Neuronal stem cell (in vitro differentiated cells): ENCODE measurements at regions not wholly inside any gene's neighbourhood (a gene's known extent, or its start where the extent isn't known, plus 50 kb on each side); places are given as distances from the start of the nearest gene placed in this dataset.
A peak's percentile ranks its signal among the peaks of the same experiment; 100 is the strongest.

Experiments
- DNase-seq: peaks from one replicate; pipeline ENCODE4 v3.0.0-alpha.2; 2013; ENCODE audit warnings: low spot score
- H2AFZ ChIP-seq: one replicate; pipeline ENCODE4 v1.6.1; 2013; ENCODE audit warnings: mild to moderate bottlenecking, low read length, inconsistent platforms
- H2AK5ac ChIP-seq: 2 replicates; pipeline ENCODE4 v1.6.1; 2013; ENCODE audit warnings: low read depth, mild to moderate bottlenecking, inconsistent platforms, low read length, moderate library complexity, mixed read lengths
- H2BK120ac ChIP-seq: 2 replicates; pipeline ENCODE4 v1.6.1; 2013; ENCODE audit warnings: low read depth, mild to moderate bottlenecking, inconsistent platforms, low read length, moderate library complexity, mixed read lengths
- H2BK12ac ChIP-seq: one replicate; pipeline ENCODE4 v1.6.1; 2013; ENCODE audit warnings: low read length, inconsistent platforms
- H2BK15ac ChIP-seq: 2 replicates; pipeline ENCODE4 v1.6.1; 2013; ENCODE audit warnings: mild to moderate bottlenecking, low read length, inconsistent platforms, mixed read lengths
- H2BK5ac ChIP-seq: one replicate; pipeline ENCODE4 v1.6.1; 2013; ENCODE audit warnings: inconsistent platforms, mild to moderate bottlenecking, low read length, moderate library complexity
- H3K14ac ChIP-seq: one replicate; pipeline ENCODE4 v1.6.1; 2013; ENCODE audit warnings: low read length, inconsistent platforms
- H3K18ac ChIP-seq: 2 replicates; pipeline ENCODE4 v1.6.1; 2013; ENCODE audit warnings: low read length, inconsistent platforms
- H3K23ac ChIP-seq: 2 replicates; pipeline ENCODE4 v1.6.1; 2013; ENCODE audit warnings: low read depth, mild to moderate bottlenecking, mixed read lengths, low read length, inconsistent platforms; ENCODE audit not compliant: poor library complexity
- H3K27ac ChIP-seq: replicated peaks from 3 replicates; pipeline ENCODE4 v1.5.1; 2013; ENCODE audit warnings: low read length, inconsistent platforms
- H3K27me3 ChIP-seq, 3 experiments: 2 replicates each; pipeline ENCODE4 v1.6.1; 2013; ENCODE audit warnings: low read length in 3 of 3, mild to moderate bottlenecking in 2 of 3, inconsistent platforms in 1 of 3, low read depth in 1 of 3, mixed read lengths in 1 of 3, moderate library complexity in 1 of 3; ENCODE audit not compliant: control insufficient read depth in 3 of 3, insufficient read depth in 3 of 3
- H3K36me3 ChIP-seq, 2 donors: replicated peaks in 1 of 2; 2 replicates each; pipeline ENCODE4 v1.6.1; 2013; ENCODE audit warnings: low read length in 2 of 2; ENCODE audit not compliant: control insufficient read depth in 2 of 2, insufficient read depth in 2 of 2
- H3K4ac ChIP-seq: 2 replicates; pipeline ENCODE4 v1.6.1; 2013; ENCODE audit warnings: inconsistent platforms, mild to moderate bottlenecking, low read length, moderate library complexity
- H3K4me1 ChIP-seq, 2 donors: 1 replicate in 1 of 2; 2 replicates in 1 of 2; pipeline ENCODE4 v1.6.1; 2013; ENCODE audit warnings: low read length in 2 of 2, low read depth in 1 of 2; ENCODE audit not compliant: control insufficient read depth in 2 of 2, insufficient read depth in 1 of 2
- H3K4me2 ChIP-seq: one replicate; pipeline ENCODE4 v1.6.1; 2013; ENCODE audit warnings: mild to moderate bottlenecking, low read length, inconsistent platforms; ENCODE audit not compliant: insufficient read depth, poor library complexity, severe bottlenecking
- H3K4me3 ChIP-seq, 2 donors: 2 replicates each; pipeline ENCODE4 v1.5.1; 2013; ENCODE audit warnings: low read length in 2 of 2, mild to moderate bottlenecking in 2 of 2, inconsistent platforms in 1 of 2, moderate library complexity in 1 of 2
- H3K79me1 ChIP-seq: one replicate; pipeline ENCODE4 v1.6.1; 2013; ENCODE audit warnings: low read depth, mild to moderate bottlenecking, inconsistent platforms, low read length, moderate library complexity
- H3K9ac ChIP-seq: one replicate; pipeline ENCODE4 v1.6.1; 2013; ENCODE audit warnings: mild to moderate bottlenecking, low read depth, low read length, inconsistent platforms; ENCODE audit not compliant: poor library complexity
- H3K9me3 ChIP-seq, 2 donors: replicated peaks in 1 of 2; 2 replicates each; pipeline versions ENCODE3 to v1.6.1; 2013; ENCODE audit warnings: low read length in 2 of 2, mild to moderate bottlenecking in 2 of 2, inconsistent platforms in 1 of 2, low read depth in 1 of 2, mixed read lengths in 1 of 2, moderate library complexity in 1 of 2; ENCODE audit not compliant: control insufficient read depth in 2 of 2, insufficient read depth in 1 of 2
- H4K8ac ChIP-seq: one replicate; pipeline ENCODE4 v1.6.1; 2013; ENCODE audit warnings: low read depth, mild to moderate bottlenecking, inconsistent platforms, low read length, moderate library complexity
- H4K91ac ChIP-seq: one replicate; pipeline ENCODE4 v1.6.1; 2013; ENCODE audit warnings: low read length, low read depth, mild to moderate bottlenecking, inconsistent platforms; ENCODE audit not compliant: poor library complexity
- WGBS, 2 donors: extraction: QIAGEN DNeasy Blood & Tissue Kit; methylation state at CpG; one replicate each; pipeline ENCODE4 v1.1.7; 2013; ENCODE audit warnings: missing lambda C conversion rate in 2 of 2, mixed read lengths in 1 of 2; ENCODE audit not compliant: insufficient read length in 2 of 2, insufficient replicate concordance in 1 of 2; ENCODE audit errors: extremely low coverage in 2 of 2; 5-methylcytosine and 5-hydroxymethylcytosine counted together

- Histone ChIP-seq H4K8ac (no peak overlapping the region), H3K79me1 (no peaks in the 10 kb centered on the region), H3K4ac (no peak overlapping the region), H2AFZ (peak overlapping the region; percentile 29), H4K91ac (no peak overlapping the region), H3K4me3 (no peak overlapping the region), H3K4me1 (no peaks in the 10 kb centered on the region), H3K27me3 (no peaks in the 10 kb centered on the region), H3K23ac (no peak overlapping the region), H3K9ac (no peak overlapping the region), H3K4me2 (no peak overlapping the region), H2BK15ac (no peak overlapping the region), H2BK12ac (no peak overlapping the region), H3K36me3 (no peaks in the 10 kb centered on the region), H2BK5ac (no peak overlapping the region), H2AK5ac (no peak overlapping the region), H3K9me3 (no peaks in the 10 kb centered on the region), H3K27ac (no peak overlapping the region), H2BK120ac (no peak overlapping the region), H3K14ac (no peak overlapping the region), H3K18ac (no peak overlapping the region)
- no CpG with 5 or more reads among the region's 2 CpGs for WGBS, 2 donors
- no peak for DNase-seq
Observed at GRCh38 chrX:98114021-98114420, 1230.3 kb downstream of the RPA4 start.

- no peak overlapping the region for H3K18ac ChIP-seq
- no peak overlapping the region for H3K4ac ChIP-seq
- H3K4me1 ChIP-seq: no peaks in the 10 kb centered on the region
- H2AK5ac ChIP-seq: no peak overlapping the region
- no peak overlapping the region for H2BK5ac ChIP-seq
- no peaks in the 10 kb centered on the region for H3K79me1 ChIP-seq
- DNase-seq: no peak
- H3K27ac ChIP-seq: no peak overlapping the region
- H3K14ac ChIP-seq: no peak overlapping the region
- H2AFZ ChIP-seq: no peak overlapping the region
- no peak overlapping the region for H4K91ac ChIP-seq
- no peak overlapping the region for H3K9ac ChIP-seq
- H2BK120ac ChIP-seq: no peak overlapping the region
- H3K4me2 ChIP-seq: no peak overlapping the region
- H2BK15ac ChIP-seq: no peak overlapping the region
- no peak overlapping the region for H3K23ac ChIP-seq
- H4K8ac ChIP-seq: no peak overlapping the region
- no peak overlapping the region for H3K4me3 ChIP-seq
- peaks cover 0 to 6% of the 10 kb centered on the region in 2 donors for H3K9me3 ChIP-seq
- no peaks in the 10 kb centered on the region for H3K36me3 ChIP-seq
- no peaks in the 10 kb centered on the region for H3K27me3 ChIP-seq
- no peak overlapping the region for H2BK12ac ChIP-seq
- no CpG with 5 or more reads among the region's 1 CpG for WGBS, 2 donors
Observed at GRCh38 chrX:98141466-98141865, 1257.8 kb downstream of the RPA4 start.

DNA sequence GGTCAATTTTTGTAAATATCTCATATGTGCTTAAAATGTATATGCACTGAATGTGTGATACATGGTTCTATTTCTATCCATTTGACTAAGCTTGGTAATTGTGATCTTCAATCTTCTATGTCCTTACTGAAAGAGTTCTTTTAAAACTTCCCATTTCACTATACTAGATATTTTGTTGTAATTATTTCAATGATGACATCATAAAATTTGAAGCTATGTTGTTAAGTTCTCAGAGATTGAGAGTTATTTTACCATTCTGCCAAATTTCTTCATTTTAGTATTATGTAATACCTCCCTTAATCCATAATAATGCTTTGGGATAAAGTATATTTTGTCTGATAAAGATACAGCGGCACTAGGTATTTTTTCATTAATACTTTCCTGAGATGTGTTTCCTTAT is 1307.3 kb downstream of the RPA4 start:
- Histone ChIP-seq H4K8ac (no peak overlapping the region), H2AK5ac (no peak overlapping the region), H3K36me3 (no peaks in the 10 kb centered on the region), H3K9me3 (no peaks in the 10 kb centered on the region), H3K23ac (no peak overlapping the region), H3K4ac (no peak overlapping the region), H2BK12ac (no peak overlapping the region), H3K27ac (no peak overlapping the region), H2BK120ac (no peak overlapping the region), H3K79me1 (no peaks in the 10 kb centered on the region), H3K4me3 (no peak overlapping the region), H3K27me3 (no peaks in the 10 kb centered on the region), H2BK15ac (no peak overlapping the region), H3K18ac (no peak overlapping the region), H4K91ac (no peak overlapping the region), H2BK5ac (no peak overlapping the region), H3K14ac (no peak overlapping the region), H3K4me2 (no peak overlapping the region), H2AFZ (no peak overlapping the region), H3K9ac (no peak overlapping the region), H3K4me1 (no peaks in the 10 kb centered on the region)
- no peak for DNase-seq
- WGBS, 2 donors: no CpG with 5 or more reads among the region's 1 CpG

- no peak overlapping the region for H3K14ac ChIP-seq
- H4K91ac ChIP-seq: no peak overlapping the region
- no peak overlapping the region for H2BK5ac ChIP-seq
- no peaks in the 10 kb centered on the region for H3K36me3 ChIP-seq
- no peak overlapping the region for H2BK12ac ChIP-seq
- no peaks in the 10 kb centered on the region for H3K27me3 ChIP-seq
- H3K4ac ChIP-seq: no peak overlapping the region
- DNase-seq: no peak
- no peak overlapping the region for H2AK5ac ChIP-seq
- no peak overlapping the region for H2BK15ac ChIP-seq
- H4K8ac ChIP-seq: no peak overlapping the region
- no peak overlapping the region for H3K4me3 ChIP-seq
- no peak overlapping the region for H3K18ac ChIP-seq
- H3K23ac ChIP-seq: no peak overlapping the region
- H3K79me1 ChIP-seq: no peaks in the 10 kb centered on the region
- H3K4me1 ChIP-seq: no peaks in the 10 kb centered on the region
- no peak overlapping the region for H3K27ac ChIP-seq
- H3K9ac ChIP-seq: no peak overlapping the region
- no peak overlapping the region for H3K4me2 ChIP-seq
- no CpG with 5 or more reads among the region's 2 CpGs for WGBS, 2 donors
- no peak overlapping the region for H2AFZ ChIP-seq
- H3K9me3 ChIP-seq: no peaks in the 10 kb centered on the region
- H2BK120ac ChIP-seq: no peak overlapping the region
Observed at GRCh38 chrX:98194036-98194435, 1310.3 kb downstream of the RPA4 start.
